Bronchial epithelial cell (primary cell): ENCODE measurements at regions not wholly inside any gene's neighbourhood (a gene's known extent, or its start where the extent isn't known, plus 50 kb on each side); places are given as distances from the start of the nearest gene placed in this dataset.

Experiments used
- DNase-seq: peaks from one replicate; pipeline ENCODE4 v3.0.0-alpha.2; 2010; ENCODE audit warnings: low read depth
- FAIRE-seq: peaks from 2 replicates; lab custom pipeline; 2011; peaks lifted over from hg19 to GRCh38; lab: Jason Lieb, UNC
- H3K27me3 ChIP-seq: 2 replicates; pipeline ENCODE4 v1.5.1; 2011; ENCODE audit warnings: low read length; ENCODE audit not compliant: control insufficient read depth, insufficient read depth
- H3K36me3 ChIP-seq: 2 replicates; pipeline ENCODE4 v1.5.1; 2011; ENCODE audit warnings: low read length; ENCODE audit not compliant: control insufficient read depth, insufficient read depth
- H3K4me3 ChIP-seq: 2 replicates; pipeline ENCODE4 v1.5.1; 2011; ENCODE audit warnings: mild to moderate bottlenecking, low read depth, low read length, control low read depth
- TF ChIP-seq, protein P1 (sequence below): IDR thresholded peaks from 2 replicates; pipeline ENCODE4 v1.5.1; 2011; ENCODE audit warnings: mild to moderate bottlenecking, moderate library complexity, low read length, control low read depth, inconsistent platforms; ENCODE audit not compliant: insufficient read depth, severe bottlenecking

DNA sequence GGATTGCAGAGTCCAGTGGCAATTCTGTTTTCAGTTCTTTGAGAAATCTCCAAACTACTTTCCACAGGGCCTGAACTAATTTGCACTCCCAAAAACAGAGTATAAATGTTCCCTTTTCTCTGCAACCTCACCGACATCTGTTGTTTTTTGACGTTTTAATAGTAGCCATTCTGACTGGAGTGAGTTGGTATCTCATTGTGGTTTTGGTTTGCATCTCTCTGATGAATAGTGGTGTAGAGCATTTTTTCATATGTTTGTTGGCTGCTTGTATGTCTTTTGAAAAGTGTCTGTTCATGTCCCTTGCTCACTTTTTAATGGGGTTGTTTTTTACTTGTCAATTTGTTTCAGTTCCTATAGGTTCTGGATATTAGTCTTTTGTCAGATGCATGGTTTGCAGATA is 72.6 kb downstream of the PALM2AKAP2 start:
- H3K4me3 ChIP-seq = no peak overlapping the region
- no peaks in the 10 kb centered on the region for H3K36me3 ChIP-seq
- DNase-seq = no peak
- TF ChIP-seq, protein P1, sequence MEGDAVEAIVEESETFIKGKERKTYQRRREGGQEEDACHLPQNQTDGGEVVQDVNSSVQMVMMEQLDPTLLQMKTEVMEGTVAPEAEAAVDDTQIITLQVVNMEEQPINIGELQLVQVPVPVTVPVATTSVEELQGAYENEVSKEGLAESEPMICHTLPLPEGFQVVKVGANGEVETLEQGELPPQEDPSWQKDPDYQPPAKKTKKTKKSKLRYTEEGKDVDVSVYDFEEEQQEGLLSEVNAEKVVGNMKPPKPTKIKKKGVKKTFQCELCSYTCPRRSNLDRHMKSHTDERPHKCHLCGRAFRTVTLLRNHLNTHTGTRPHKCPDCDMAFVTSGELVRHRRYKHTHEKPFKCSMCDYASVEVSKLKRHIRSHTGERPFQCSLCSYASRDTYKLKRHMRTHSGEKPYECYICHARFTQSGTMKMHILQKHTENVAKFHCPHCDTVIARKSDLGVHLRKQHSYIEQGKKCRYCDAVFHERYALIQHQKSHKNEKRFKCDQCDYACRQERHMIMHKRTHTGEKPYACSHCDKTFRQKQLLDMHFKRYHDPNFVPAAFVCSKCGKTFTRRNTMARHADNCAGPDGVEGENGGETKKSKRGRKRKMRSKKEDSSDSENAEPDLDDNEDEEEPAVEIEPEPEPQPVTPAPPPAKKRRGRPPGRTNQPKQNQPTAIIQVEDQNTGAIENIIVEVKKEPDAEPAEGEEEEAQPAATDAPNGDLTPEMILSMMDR = no peak
- no peaks in the 10 kb centered on the region for H3K27me3 ChIP-seq
- FAIRE-seq = no peak

DNA sequence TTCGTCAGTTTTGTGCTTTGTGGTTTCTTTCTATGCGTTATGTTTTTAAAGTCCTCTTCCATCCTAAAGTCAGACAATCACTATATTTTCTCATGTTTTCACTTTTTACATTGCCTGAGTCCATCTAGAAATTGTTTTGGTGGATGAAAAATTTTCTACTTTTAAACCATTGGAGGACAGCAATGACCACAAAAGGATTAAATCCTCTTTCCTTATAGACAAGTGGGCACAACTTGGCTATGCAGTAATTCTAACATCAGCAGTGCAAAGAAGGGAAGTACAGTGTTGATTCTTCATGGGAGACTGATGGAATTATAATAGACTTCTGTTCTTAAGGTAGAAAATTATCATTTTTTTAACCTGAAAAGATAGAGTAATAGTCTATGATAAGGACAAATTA is 75.5 kb downstream of the PALM2AKAP2 start:
- DNase-seq (no peak), FAIRE-seq (no peak)
- H3K4me3 ChIP-seq = no peak overlapping the region
- no peaks in the 10 kb centered on the region for H3K27me3 ChIP-seq
- TF ChIP-seq, protein P1 = no peak
- no peaks in the 10 kb centered on the region for H3K36me3 ChIP-seq

DNA sequence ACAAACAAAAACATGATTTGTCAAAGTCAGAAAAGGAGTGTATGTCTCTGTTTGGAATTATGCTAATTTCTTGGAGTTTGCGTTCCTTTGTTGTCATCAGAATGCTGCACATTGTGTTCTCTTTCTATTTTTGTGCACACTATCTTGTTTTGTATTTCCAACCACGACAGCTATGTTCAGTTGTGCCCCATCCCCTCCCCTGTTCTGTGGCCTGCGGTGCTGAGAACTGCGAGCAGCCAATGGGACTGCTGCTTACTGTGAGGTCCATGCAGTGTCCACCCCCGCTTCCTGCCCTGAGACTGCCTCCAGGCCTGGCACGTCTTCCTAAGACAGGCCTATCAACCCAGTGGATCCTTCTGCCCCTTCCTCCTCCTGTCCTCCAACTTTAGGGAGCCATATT is 76.8 kb downstream of the PALM2AKAP2 start:
- Histone ChIP-seq H3K27me3 (no peaks in the 10 kb centered on the region), H3K36me3 (no peaks in the 10 kb centered on the region), H3K4me3 (no peak overlapping the region)
- TF ChIP-seq, protein P1 = no peak
- DNase-seq = no peak
- no peak for FAIRE-seq

DNA sequence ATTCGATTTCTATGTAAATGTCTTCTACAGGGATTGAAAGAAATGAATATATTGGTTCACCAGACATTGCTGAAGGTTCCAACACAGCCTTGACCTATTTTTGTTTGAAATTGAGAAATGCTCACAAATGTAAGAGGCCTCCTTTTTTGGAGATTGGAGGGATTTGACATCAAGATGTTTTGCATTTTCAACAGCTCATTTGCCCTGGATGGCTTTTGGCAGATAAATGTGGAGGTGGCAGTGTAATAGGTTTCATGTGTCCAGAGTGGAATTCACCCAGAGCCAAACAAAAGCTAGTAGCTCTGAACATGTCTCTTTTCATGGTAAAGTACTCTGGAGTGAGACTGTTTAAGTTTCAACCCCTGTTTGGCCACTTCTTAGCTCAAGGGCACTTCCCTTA is 77.3 kb downstream of the PALM2AKAP2 start:
- H3K27me3 ChIP-seq = no peaks in the 10 kb centered on the region
- no peak overlapping the region for H3K4me3 ChIP-seq
- no peaks in the 10 kb centered on the region for H3K36me3 ChIP-seq
- FAIRE-seq (no peak), DNase-seq (no peak)
- TF ChIP-seq, protein P1 = no peak

DNA sequence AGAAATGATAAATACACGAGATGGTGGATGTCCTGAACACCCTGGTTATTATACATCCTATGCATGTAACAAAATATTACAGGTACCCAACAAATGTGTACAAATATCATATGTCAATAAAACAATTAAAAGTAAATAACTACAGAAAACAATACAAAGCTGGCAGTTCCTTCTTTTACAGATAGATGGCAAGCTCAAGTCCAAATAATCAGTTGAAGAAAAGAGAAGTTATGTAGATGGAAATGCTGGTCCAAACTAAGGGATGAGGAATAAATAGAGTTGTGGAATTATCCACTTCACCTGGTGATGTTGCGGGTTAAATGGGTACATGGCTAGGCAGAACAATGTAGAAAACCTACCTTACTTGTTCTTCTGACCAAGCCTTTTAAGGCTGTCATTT is 79.4 kb downstream of the PALM2AKAP2 start:
- FAIRE-seq = no peak

DNA sequence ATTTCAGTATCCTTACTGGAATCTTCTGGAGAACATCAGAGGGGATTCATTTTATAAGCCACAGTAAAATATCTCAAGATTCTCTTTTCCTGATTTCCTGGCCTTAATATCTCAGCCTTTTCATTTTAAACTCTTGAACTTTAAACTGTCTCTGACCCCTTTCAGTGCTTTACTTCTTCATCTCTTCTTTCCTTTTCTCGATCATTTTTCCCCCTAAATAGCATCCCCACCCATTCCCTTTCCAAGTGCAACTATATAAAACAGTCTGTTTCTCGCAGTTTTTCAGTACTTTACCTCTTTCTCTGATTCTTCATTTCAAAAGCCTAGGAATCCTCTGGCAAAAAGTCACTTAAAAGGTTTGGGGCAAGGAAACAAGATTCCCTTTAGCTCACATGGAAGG is 80.5 kb downstream of the PALM2AKAP2 start:
- FAIRE-seq (no peak), DNase-seq (no peak)

More for the DNA sequence above, 79.4 kb downstream of the PALM2AKAP2 start:
- DNase-seq = peak; percentile 12
- TF ChIP-seq, protein P1 = no peak
- H3K27me3 ChIP-seq = no peaks in the 10 kb centered on the region
- no peaks in the 10 kb centered on the region for H3K36me3 ChIP-seq
- no peak overlapping the region for H3K4me3 ChIP-seq

More for the DNA sequence above, 80.5 kb downstream of the PALM2AKAP2 start:
- no peaks in the 10 kb centered on the region for H3K27me3 ChIP-seq
- no peak overlapping the region for H3K4me3 ChIP-seq
- TF ChIP-seq, protein P1 = no peak
- no peaks in the 10 kb centered on the region for H3K36me3 ChIP-seq
